AG08395 (cell line): ENCODE measurements at regions not wholly inside any gene's neighbourhood (a gene's known extent, or its start where the extent isn't known, plus 50 kb on each side); places are given as distances from the start of the nearest gene placed in this dataset.

Experiments
- DNase-seq: peaks from one replicate; pipeline ENCODE4 v3.0.0; 2012; ENCODE audit warnings: mixed read lengths, low spot score

DNA sequence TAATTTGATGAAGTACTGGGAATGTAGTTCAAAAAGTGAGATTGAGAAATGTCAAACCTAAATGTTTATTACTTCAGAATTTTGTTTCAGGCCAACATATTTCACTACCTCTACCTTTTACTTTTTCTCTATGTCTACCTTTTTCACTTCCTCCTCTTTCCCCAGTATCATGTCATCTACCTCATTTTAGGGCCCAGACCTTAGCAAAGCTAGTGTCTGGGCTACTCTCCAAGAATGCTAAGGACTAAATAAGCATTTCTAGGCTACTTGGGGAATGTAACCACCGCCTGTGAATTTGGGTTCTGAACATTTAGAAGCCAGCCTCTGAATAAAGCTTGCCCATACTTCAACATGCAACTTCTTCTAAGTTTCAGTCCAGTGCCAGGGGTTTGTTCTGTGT lies 330.4 kb downstream of the SLC4A3 start:
- no peak for DNase-seq

DNA sequence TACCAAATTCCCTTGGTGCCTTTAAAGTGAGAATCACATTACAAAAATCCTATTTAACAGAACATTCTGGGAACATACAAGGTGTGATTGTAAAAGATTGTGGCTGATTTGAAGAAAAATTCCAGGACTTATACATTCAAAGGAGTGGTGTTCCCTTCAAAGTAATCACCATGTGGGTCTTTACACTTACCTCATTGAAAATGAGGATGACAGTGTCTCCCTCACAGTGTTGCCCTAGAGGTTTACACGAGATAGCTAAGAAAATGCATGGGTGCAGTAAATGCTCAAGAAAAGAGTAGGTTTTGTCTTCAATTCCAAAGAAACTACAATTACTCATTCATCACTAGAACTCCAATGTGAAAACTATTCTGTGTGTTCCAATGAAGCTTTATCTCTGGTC lies 331.5 kb downstream of the SLC4A3 start:
- no peak for DNase-seq

DNA sequence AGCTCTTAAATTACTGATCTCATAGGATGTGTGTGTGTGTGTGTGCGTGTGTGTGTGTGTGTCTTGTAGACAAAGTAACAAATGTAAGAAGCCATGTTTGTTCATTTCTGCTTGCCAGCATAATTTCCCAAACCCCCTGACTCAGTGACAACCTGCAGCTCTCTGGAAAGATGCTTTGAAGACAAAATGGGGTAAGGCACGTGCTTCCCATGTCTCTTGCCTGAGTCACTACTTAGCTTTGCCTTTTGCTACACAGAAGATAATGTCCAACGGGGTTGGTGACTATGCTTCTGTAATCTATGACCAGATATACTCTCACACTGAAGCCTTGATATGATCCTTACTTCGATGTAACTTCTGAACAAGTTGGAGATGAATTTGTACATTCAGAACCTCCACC lies 332.0 kb downstream of the SLC4A3 start:
- DNase-seq: no peak

DNA sequence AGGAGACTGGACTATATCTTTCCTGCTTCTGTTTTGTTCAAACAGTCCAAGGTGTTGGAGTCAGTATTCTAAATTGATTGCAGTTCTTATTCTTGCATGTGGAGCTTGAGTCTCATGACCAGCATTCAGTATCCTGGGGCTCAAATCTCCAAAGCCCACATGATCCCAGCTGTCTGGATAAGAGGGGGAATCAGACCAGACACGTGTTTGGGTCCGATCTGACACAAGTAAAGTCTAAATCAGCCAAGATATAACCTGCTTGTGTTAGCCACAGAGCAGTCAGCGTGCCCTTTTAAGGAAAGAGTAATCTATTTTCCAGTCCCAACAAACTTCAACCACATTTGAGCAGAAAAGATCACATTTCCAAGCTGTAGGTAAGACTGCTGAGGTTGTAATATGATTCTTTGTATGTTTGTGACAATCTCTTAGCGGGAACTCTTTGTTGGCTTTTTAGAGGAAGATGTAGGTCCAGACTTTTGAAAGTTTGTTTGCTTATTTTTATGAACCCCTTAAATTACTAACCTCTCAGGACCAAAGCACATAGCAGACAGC lies 334.6 kb downstream of the SLC4A3 start:
- DNase-seq: no peak

DNA sequence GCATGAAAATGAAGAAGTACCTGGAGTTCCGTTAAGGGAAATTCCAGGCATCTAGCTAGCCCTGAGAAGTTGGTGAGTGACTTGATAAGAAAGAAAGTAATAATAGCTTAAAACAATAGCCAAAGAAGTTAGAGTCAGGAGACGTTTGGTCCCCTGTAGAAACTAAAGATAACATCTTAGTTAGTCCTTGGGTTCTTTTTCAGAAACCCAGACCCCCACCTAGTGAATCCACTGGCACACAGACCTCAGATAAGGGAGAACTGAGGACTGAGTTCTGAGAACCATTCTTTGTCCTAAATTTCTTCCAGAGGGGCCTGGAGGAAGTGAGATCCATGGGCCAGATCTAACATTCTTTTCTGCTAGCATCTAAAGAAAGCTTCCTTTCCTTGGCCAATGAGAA lies 335.4 kb downstream of the SLC4A3 start:
- no peak for DNase-seq

DNA sequence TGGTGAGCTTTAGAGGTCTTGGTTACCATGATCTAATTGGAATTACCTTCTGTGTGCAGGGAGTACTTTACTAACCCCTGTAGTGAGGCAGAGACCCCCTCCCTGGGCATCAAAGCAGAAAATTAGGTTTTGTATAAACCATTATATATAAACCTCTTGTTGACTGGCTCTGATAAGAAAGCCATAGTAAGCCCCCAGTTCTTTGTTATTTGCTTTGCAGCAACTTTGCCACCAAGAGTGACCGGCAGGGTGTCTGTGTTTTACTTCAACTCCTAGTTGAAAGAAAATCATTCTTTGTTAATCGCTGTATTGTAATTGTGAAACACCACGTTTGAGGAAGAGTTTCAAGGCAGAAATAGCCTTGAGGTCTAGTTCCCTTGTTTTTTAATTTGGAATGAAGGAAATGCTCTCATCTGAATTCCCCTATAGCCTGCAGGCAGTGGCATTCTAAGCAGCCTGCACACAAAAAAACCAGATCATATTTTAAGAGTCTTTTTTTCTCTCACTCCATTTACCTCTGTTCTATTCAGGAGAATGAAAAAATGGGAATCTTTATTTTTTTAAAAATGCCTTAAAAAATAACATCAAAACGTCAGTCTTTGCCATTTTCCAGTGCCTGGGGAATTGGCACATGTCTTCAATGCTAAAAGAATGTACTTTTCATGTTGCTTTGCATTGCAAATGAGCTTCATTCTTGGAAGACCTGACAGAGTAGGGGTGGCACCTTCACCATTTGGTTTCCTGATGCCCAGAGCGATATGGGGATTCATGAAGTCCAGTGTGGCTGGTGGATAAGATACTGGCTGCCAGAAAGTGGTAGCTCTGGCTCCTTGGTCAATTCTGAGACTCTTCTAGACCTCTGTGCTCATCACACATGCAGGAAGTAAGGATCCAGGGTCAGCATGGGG lies 338.1 kb downstream of the SLC4A3 start:
- DNase-seq: no peak

GRCh38 chr2:219967247-219968245 lies 340.1 kb downstream of the SLC4A3 start:
- no peak for DNase-seq

GRCh38 chr2:219968685-219969345 lies 341.4 kb downstream of the SLC4A3 start:
- no peak for DNase-seq

DNA sequence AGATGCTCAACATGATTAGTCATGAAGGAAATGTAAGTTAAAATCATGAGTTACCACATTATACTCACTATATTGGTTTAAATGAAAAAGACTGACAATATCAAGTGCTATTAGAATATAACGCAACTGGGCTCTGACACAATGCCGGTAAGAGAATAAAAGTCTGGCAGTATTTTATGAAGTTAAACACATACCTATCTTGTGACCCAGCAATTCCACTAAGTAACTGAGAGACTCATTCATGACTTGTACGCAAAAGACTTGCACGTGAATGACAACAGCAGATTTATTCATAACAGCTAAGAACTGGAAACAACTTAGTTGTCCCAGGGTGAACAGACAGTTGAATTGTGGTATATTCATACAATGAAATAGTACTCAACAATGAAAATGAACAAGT lies 342.1 kb downstream of the SLC4A3 start:
- peak; percentile 20 for DNase-seq

DNA sequence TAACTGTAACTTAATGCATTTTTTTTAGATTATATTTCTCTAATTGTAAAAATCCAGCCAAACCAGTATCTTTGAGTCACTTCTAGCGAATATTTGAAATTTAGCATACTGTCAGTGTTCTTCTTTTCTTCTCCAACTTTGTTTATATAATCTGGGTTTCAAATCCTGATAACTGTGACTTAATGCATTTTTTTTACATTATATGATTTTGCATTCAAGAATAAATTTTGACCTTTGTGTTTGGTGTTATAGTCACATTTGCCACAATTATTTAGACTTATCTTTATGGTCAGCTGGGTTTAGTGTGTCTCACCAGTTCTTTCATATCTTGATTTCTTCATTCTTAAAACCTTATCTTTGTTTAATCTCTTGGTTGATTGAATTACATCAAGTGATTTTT lies 345.7 kb downstream of the SLC4A3 start:
- DNase-seq: no peak

- no peak for DNase-seq
These were observed 349.4 kb downstream of the SLC4A3 start for GRCh38 chr2:219976871-219977270.

GRCh38 chr2:219980638-219981037 lies 353.2 kb downstream of the SLC4A3 start:
- no peak for DNase-seq

- no peak for DNase-seq
These were observed 356.4 kb downstream of the SLC4A3 start for GRCh38 chr2:219983836-219984235.

DNA sequence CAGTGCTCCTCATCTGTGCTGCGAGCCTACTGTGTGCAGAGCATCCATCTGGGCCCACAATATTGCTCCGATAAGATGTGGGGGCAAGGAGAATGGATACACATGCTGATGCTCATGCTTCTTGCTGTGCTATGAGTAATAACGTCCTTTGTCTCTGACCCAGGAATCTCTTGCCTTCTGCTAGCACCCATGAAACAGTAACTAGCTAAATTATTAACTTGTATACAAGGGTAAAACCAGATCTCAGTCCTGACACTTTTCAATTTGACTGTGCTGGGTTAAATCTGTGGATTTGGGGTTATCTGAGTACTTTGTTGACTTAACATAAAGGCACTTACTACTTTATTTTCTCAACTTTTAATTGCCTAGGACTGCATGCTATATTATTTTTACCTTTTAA lies 357.6 kb downstream of the SLC4A3 start:
- no peak for DNase-seq

DNA sequence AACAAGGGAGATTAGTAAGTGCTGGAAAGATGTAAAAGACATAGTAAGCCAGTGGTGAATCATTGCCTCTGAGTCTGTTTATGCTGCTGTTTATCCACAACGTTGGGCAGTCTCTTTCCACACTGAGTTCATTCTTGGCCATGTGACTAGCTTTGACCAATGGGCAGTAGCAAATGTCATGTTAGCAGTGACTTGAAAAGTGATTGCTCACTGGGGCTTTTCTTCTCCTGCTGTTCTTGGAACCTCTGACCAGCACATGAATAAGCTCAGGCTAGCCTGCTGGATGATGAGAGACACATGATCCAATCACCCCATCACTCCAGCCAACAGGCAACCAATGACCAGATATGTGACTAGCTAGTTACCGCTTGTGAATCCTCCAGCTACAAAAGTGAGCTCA lies 360.4 kb downstream of the SLC4A3 start:
- DNase-seq: peak; percentile 73

DNA sequence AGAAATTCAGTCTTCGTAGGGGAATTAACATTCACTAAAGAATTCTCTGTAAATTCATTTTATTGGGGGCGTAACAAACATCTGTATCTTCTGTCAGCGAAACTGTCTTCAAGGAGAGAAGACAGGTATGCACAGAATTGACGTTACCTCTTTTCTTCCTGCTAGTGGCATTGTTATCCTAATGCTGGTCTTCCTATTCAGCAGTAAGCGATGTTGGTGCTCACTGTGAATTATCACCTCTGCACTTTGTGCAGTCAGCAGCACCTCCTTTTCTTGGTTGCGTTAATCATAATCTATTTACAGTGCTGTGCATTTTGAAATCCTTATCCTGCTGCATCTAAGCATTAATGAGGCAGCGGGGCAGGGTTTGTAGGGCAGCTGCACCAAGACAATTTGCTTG lies 362.3 kb downstream of the SLC4A3 start:
- no peak for DNase-seq

DNA sequence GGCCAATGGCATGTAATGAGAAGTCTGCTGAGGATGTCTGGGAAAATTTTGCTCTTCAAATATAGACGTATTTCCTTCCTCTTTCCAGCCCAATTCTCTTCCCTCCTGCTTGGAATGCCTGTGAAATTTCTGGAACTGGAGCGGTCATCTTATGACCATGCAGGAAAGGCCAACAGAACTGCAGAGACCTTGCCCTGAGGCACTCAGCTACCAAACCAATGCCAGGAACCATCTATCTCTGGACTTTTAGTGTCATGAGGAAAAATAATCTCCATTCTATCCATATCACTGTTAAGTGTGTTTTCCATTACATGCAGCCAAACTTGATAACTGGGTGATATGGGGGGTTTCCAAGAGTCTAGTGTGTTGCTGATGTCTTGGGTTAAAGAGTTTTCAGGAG lies 363.7 kb downstream of the SLC4A3 start:
- no peak for DNase-seq

DNA sequence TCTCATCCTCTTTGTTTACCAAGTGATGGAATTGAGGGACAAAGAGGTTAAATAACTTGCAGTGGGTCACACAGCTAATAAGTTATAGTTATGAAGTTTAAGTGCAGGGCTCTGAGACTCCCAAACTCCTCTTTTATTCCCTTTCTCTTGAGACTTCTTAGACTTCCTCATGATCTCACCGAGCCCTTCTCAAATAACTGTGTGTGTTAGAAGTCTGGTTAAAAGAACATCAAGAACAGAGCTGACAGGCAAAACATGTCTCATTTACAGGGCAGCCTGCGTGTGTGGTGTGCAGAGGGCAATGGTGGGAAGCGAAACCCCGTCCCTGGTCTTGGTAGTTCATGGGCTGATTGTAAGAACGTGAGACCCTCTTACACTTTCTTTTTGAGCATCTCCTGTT lies 368.0 kb downstream of the SLC4A3 start:
- no peak for DNase-seq

DNA sequence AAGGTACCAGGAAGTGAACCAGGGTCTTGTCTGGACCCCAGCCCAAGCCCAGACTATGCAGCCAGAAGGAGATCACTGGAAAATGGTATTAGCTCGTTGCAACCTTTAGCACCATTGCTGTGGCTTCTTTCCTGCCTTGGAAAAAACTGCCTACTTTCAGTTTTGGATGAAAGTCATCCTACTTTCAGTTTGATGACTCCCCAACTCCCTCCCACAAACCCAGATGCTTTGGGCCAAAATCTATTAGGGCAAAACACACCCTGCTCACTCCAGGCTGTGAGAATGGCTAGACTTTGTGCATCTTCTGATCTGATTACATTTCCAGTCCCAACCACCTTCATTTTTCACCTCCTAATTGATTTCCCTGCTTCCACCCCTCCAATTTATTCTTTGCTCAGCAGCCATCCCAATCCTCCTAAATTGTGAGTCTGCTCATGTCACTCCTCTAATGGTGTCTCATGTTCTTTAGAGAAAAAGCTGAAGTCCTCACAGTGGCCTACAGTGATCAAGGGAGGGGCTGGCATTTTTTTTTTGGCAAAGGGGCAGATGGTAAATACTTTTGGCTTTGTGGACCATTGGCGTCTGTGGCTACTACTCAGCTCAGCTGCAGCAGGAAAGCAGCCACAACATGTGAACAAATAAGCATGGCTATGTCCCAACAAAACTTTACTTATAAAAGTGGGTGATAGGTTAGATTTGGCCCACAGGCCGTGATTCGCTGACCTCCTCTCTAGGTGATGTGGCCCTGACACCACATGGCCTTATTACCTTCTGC lies 368.7 kb downstream of the SLC4A3 start:
- no peak for DNase-seq

GRCh38 chr2:219997341-219997851 lies 370.0 kb downstream of the SLC4A3 start:
- no peak for DNase-seq

DNA sequence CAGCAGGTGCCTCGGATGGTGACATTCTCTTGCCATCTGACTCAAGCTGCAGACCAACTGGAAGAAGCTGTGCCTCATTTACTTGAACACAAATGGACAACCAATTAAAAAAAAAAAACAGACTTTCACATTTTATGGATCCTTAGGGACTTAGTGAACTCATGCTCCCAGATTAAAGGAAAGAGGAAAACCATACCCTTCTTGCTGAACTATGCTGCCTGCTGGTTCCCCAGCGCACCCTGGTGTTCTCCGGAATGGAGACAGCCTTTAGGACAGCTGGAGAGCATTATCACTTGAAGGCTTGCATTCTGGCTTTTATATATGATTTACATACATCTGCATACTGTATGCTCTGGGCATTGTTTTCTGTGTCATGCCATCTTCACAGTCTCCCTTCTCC lies 370.7 kb downstream of the SLC4A3 start:
- peak; percentile 33 for DNase-seq
